ENCODE measurements at regions not wholly inside any gene's neighbourhood (a gene's known extent, or its start where the extent isn't known, plus 50 kb on each side); places are given as distances from the start of the nearest gene placed in this dataset.

DNA sequence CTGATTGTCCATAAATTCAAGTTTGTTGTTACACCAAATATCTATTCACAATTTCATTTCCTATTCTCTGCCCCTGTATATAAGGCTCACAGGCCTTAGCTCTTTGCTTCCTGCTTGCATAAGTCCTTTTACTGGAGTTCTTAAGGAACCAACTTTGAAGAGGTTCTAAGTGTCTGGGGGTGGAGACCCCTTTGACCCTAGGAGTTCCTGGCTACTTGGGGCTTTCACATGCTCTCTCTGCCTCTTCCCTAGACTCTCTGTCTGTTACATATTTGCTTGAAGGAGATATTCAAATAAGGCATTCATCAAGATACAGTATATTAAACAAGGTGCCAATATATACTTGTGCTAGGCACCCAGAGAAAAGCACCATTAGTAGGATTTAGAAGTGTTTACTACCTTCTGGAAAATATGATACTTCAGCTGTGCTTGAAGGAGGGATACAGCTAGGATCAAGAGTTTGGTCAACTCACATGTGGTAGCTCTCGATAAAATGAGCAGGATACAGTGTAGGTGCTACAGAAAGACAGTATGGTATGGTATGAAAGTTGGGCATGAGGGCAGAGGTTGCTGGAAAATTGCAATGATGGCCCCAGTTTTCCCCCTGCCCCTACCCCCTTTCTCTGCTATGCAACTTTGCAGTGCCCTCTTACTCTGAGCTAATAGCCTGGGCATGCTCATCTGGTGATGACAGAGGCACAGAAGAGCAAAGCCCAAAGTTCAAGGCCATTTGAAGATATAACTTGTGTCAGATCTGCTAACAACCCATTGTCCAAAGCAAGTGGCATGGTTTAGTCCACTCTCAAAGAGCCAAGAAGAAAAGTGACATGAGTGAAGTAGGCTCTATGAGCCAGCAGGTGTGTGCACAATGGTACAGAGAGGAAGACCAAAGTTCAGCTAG is 107.6 kb upstream of the CPEB2 start:
- H3K27ac Mint-ChIP-seq (ENCODE audit: low read depth): no peak overlapping the region
- no peaks in the 10 kb centered on the region for H3K9me3 Mint-ChIP-seq
- ATAC-seq (replicated peaks; ENCODE audit: extremely low read depth, poor library complexity, severe bottlenecking) (no peak), DNase-seq (ENCODE audit: low spot score in 2 of 2) (no peak)
- H3K27me3 Mint-ChIP-seq: peaks cover 6% of the 10 kb centered on the region
- peaks cover 2% of the 10 kb centered on the region for H3K36me3 Mint-ChIP-seq (ENCODE audit: insufficient read depth)
- no peaks in the 10 kb centered on the region for H3K4me1 Mint-ChIP-seq
- no peak overlapping the region for H3K4me3 Mint-ChIP-seq

DNA sequence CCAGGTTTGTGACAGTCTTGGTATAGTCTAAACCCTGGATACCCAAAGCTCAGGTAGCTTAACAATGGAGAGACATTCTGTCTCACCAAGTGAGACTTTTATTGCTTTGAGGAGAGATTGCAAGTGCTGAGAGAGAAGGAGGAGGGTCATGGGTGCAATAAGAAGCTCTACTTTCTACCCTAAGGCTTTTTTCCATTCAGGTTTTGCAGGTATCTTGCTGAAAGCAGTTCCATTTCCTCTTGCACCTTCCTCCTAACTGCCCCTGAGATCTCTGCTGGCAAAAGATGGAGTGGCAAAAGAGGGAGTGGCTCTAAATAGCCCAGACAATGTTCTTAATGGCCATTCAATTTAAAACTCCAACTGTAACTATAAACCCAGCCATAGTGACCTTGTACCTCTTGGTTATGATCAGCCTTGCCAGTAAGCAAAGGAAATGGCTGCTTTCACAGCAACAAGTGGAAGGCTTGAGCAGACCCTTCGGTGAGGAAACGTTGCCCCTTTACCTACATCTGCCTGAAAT is 105.6 kb upstream of the CPEB2 start:
- Mint-ChIP-seq H3K9me3 (no peaks in the 10 kb centered on the region), H3K4me1 (no peaks in the 10 kb centered on the region), H3K27me3 (peaks cover 6% of the 10 kb centered on the region), H3K27ac (ENCODE audit: low read depth) (no peak overlapping the region), H3K36me3 (ENCODE audit: insufficient read depth) (peaks cover under 1% of the 10 kb centered on the region), H3K4me3 (no peak overlapping the region)
- no peak for DNase-seq (ENCODE audit: low spot score in 2 of 2)
- no peak for ATAC-seq (replicated peaks; ENCODE audit: extremely low read depth, poor library complexity, severe bottlenecking)

DNA sequence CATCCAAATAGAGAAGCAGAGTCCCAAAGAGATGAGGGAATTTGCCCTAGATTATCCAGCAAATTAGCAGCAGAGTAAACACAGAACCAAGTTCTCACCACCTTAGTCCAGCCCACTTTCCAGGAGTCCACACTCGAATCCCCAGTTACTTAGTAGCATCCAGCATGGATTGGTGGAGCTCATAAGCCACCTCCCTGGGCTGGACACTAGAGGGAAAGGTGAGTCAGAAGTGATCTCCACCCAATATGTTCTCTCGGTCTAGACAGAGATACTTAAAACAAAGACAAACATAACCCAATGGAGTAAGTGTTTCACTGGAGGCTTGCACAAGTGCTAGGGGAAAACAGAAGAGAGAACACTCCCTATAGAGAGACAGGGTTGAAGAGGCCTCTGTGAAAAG is 105.1 kb upstream of the CPEB2 start:
- Mint-ChIP-seq H3K27me3 (peaks cover 6% of the 10 kb centered on the region), H3K4me3 (no peak overlapping the region), H3K9me3 (no peaks in the 10 kb centered on the region), H3K4me1 (no peaks in the 10 kb centered on the region), H3K27ac (ENCODE audit: low read depth) (no peak overlapping the region), H3K36me3 (ENCODE audit: insufficient read depth) (no peaks in the 10 kb centered on the region)
- DNase-seq (ENCODE audit: low spot score in 2 of 2) (no peak), ATAC-seq (replicated peaks; ENCODE audit: extremely low read depth, poor library complexity, severe bottlenecking) (no peak)

GRCh38 chr4:14898989-14899388 is 103.3 kb upstream of the CPEB2 start:
- DNase-seq (ENCODE audit: low spot score in 2 of 2) (no peak), ATAC-seq (replicated peaks; ENCODE audit: extremely low read depth, poor library complexity, severe bottlenecking) (no peak)
- H3K9me3 Mint-ChIP-seq: no peaks in the 10 kb centered on the region
- H3K27ac Mint-ChIP-seq (ENCODE audit: low read depth): no peak overlapping the region
- H3K4me3 Mint-ChIP-seq: no peak overlapping the region
- peaks cover 17% of the 10 kb centered on the region for H3K27me3 Mint-ChIP-seq
- no peaks in the 10 kb centered on the region for H3K4me1 Mint-ChIP-seq
- no peaks in the 10 kb centered on the region for H3K36me3 Mint-ChIP-seq (ENCODE audit: insufficient read depth)

DNA sequence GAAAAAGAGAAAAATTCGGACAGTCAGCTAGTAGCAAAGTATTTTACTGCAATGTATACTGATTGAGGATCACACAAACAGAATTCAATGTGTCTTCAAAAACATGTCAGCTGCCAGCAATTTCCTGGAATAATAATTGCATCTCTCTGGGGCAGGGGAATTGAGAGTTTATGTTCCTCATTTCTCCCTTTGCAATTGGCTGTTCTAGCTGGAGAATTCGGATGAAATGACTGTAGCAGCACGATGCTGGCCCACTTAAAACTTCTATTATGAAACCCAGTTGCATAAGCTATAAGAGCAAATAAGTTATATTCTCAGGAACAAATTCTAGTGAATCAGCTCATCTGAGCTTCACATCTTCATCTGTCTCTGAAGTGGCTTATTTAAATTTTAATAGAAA is 99.9 kb upstream of the CPEB2 start:
- Mint-ChIP-seq H3K27me3 (peaks cover 25% of the 10 kb centered on the region), H3K36me3 (ENCODE audit: insufficient read depth) (no peaks in the 10 kb centered on the region), H3K9me3 (no peaks in the 10 kb centered on the region), H3K4me1 (no peaks in the 10 kb centered on the region), H3K27ac (ENCODE audit: low read depth) (no peak overlapping the region), H3K4me3 (no peak overlapping the region)
- DNase-seq (ENCODE audit: low spot score in 2 of 2) (no peak), ATAC-seq (replicated peaks; ENCODE audit: extremely low read depth, poor library complexity, severe bottlenecking) (no peak)

- Mint-ChIP-seq H3K4me3 (no peak overlapping the region), H3K4me1 (no peaks in the 10 kb centered on the region), H3K27ac (ENCODE audit: low read depth) (no peak overlapping the region)
Observed at GRCh38 chr4:14903321-14903720, 99.0 kb upstream of the CPEB2 start.

GRCh38 chr4:14906805-14907204 is 95.5 kb upstream of the CPEB2 start:
- H3K27ac Mint-ChIP-seq (ENCODE audit: low read depth): no peak overlapping the region
- ATAC-seq (replicated peaks; ENCODE audit: extremely low read depth, poor library complexity, severe bottlenecking) (no peak), DNase-seq (ENCODE audit: low spot score in 2 of 2) (no peak)
- no peaks in the 10 kb centered on the region for H3K9me3 Mint-ChIP-seq
- peaks cover 58% of the 10 kb centered on the region for H3K27me3 Mint-ChIP-seq
- no peaks in the 10 kb centered on the region for H3K36me3 Mint-ChIP-seq (ENCODE audit: insufficient read depth)
- H3K4me1 Mint-ChIP-seq: no peaks in the 10 kb centered on the region
- no peak overlapping the region for H3K4me3 Mint-ChIP-seq

More at GRCh38 chr4:14903321-14903720, 99.0 kb upstream of the CPEB2 start:
- H3K27me3 Mint-ChIP-seq: peaks cover 27% of the 10 kb centered on the region
- H3K9me3 Mint-ChIP-seq: no peaks in the 10 kb centered on the region
- DNase-seq (ENCODE audit: low spot score in 2 of 2) (no peak), ATAC-seq (replicated peaks; ENCODE audit: extremely low read depth, poor library complexity, severe bottlenecking) (no peak)
- H3K36me3 Mint-ChIP-seq (ENCODE audit: insufficient read depth): no peaks in the 10 kb centered on the region

DNA sequence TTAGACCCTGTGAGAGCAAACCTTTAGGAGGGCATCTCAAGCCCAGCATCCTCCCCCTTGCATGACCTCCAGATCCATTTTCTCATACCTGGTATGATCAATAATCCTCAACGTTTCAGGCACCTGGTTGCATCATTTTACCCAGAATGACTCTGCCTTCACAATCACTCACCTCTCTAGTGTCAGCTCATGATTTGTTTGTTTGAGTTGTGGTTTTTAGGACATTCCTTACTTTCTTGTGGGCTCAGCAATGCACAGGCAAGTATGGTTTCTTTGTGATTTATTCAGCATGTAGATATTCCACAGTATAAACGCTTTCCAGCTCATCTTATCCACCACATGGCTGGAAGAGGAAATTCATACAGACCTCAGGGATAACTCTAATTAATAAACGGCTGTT is 93.6 kb upstream of the CPEB2 start:
- ATAC-seq (replicated peaks; ENCODE audit: extremely low read depth, poor library complexity, severe bottlenecking) (no peak), DNase-seq (ENCODE audit: low spot score in 2 of 2) (no peak)
- no peak overlapping the region for H3K27ac Mint-ChIP-seq (ENCODE audit: low read depth)
- H3K27me3 Mint-ChIP-seq: peaks cover 50% of the 10 kb centered on the region
- H3K36me3 Mint-ChIP-seq (ENCODE audit: insufficient read depth): no peaks in the 10 kb centered on the region
- no peaks in the 10 kb centered on the region for H3K4me1 Mint-ChIP-seq
- no peak overlapping the region for H3K4me3 Mint-ChIP-seq
- no peaks in the 10 kb centered on the region for H3K9me3 Mint-ChIP-seq

DNA sequence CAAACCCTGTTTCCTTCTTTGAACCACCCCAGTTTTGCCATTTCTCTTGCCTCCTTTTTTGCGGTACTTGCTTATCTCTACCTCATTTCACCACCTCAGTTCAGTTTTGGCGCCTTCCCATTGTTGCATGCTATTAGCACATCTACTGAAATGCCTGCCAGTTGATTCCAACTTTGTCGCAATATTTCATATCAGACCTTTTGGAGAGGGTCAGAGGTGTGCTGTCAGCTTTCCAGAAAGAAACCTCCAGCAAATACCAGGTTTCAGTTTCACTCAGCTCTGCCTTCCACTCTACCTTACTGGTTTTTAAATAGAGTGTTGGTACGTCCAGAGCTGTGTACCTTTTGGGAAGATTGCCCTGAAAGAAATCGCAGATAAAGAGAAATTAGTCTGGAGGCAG is 91.9 kb upstream of the CPEB2 start:
- no peaks in the 10 kb centered on the region for H3K36me3 Mint-ChIP-seq (ENCODE audit: insufficient read depth)
- no peak overlapping the region for H3K27ac Mint-ChIP-seq (ENCODE audit: low read depth)
- no peaks in the 10 kb centered on the region for H3K4me1 Mint-ChIP-seq
- no peak for ATAC-seq (replicated peaks; ENCODE audit: extremely low read depth, poor library complexity, severe bottlenecking)
- no peak for DNase-seq (ENCODE audit: low spot score in 2 of 2)
- H3K4me3 Mint-ChIP-seq: no peak overlapping the region
- peaks cover 34% of the 10 kb centered on the region for H3K27me3 Mint-ChIP-seq
- H3K9me3 Mint-ChIP-seq: no peaks in the 10 kb centered on the region

DNA sequence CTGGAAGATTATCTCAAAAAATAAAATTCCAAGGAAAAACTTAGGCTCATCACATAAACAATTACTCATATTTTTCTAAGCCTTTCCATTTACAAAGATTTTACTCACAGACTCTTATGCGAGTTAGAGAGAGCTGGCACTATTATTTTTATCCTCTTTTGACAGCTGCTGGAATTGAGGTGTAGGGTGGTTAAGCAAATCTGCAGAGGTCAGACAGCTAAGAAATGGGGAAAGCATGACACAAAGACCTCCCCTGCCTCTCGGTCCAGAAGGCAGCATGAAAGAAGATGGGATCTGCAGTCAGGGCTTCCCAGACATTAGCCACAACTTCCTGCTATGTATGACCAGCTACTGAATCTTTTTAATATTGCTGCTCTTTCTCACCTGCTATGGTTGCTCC is 89.9 kb upstream of the CPEB2 start:
- no peaks in the 10 kb centered on the region for H3K9me3 Mint-ChIP-seq
- no peak for ATAC-seq (replicated peaks; ENCODE audit: extremely low read depth, poor library complexity, severe bottlenecking)

DNA sequence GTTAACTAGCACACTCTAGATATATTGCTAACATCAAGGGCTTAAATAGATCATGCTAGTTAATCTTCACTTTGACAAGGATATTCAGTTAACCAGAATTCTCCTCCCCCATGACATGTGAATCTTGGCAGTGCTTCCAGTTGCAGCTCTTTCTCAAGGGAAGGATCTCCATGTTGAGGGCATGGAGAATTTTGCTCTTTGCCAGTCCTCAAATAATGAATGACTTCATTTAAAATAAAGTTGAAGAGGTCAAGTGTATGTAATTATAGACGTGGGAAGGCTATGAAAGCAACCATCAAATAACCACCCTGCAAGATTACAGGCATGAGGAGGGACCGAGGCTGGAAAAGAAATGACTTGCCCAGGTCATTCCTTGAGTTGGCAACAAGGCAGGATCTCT is 87.3 kb upstream of the CPEB2 start:
- Mint-ChIP-seq H3K4me1 (no peaks in the 10 kb centered on the region), H3K4me3 (no peak overlapping the region)
- no peak for ATAC-seq (replicated peaks; ENCODE audit: extremely low read depth, poor library complexity, severe bottlenecking)

More for the DNA sequence above, 89.9 kb upstream of the CPEB2 start:
- H3K36me3 Mint-ChIP-seq (ENCODE audit: insufficient read depth): no peaks in the 10 kb centered on the region
- no peak overlapping the region for H3K27ac Mint-ChIP-seq (ENCODE audit: low read depth)
- peaks cover 44% of the 10 kb centered on the region for H3K27me3 Mint-ChIP-seq
- no peak overlapping the region for H3K4me3 Mint-ChIP-seq
- H3K4me1 Mint-ChIP-seq: no peaks in the 10 kb centered on the region
- DNase-seq (ENCODE audit: low spot score in 2 of 2): no peak

DNA sequence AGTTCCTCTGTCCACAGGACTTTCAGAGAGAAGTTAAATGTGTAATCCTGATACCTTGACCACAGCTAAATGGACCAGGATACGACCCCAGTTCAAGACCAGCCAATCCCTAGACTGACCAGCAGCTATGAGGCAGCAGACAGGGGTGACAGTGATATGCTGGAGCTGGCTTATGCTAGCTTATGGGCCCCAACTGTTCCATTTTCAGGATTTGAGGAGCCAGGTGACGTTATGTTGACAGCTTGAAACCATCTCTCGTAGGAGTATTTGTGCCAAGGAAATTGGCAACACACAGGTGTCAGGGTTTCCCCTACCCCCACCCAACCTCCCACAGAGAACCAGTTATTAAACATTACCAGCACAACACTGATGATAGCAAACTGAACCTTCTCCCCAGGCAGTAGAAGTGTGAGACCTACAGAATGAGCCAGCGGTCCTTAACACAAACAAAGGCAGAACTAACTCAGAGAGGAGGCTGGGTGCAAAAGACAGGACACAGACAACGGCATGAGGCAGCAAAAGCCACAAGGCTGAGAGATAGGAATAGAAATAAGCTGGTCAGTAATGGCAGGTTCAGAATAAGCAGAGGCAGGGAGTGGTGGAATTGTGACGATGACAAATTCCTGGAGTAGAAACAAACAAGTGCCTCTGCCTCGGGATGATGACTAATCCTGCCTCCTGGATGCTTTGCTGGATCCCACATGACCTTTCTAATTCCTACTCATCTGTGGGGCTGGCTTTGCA is 85.6 kb upstream of the CPEB2 start:
- DNase-seq (ENCODE audit: low spot score in 2 of 2) (no peak), ATAC-seq (replicated peaks; ENCODE audit: extremely low read depth, poor library complexity, severe bottlenecking) (no peak)
- no peaks in the 10 kb centered on the region for H3K36me3 Mint-ChIP-seq (ENCODE audit: insufficient read depth)
- H3K9me3 Mint-ChIP-seq: no peaks in the 10 kb centered on the region
- peaks cover 10% of the 10 kb centered on the region for H3K27me3 Mint-ChIP-seq
- H3K4me1 Mint-ChIP-seq: no peaks in the 10 kb centered on the region
- no peak overlapping the region for H3K27ac Mint-ChIP-seq (ENCODE audit: low read depth)
- no peak overlapping the region for H3K4me3 Mint-ChIP-seq

More for the DNA sequence above, 87.3 kb upstream of the CPEB2 start:
- DNase-seq (ENCODE audit: low spot score in 2 of 2): no peak
- no peak overlapping the region for H3K27ac Mint-ChIP-seq (ENCODE audit: low read depth)
- H3K9me3 Mint-ChIP-seq: no peaks in the 10 kb centered on the region
- H3K36me3 Mint-ChIP-seq (ENCODE audit: insufficient read depth): no peaks in the 10 kb centered on the region
- peaks cover 24% of the 10 kb centered on the region for H3K27me3 Mint-ChIP-seq

GRCh38 chr4:14917298-14917633 is 85.0 kb upstream of the CPEB2 start:
- H3K27ac Mint-ChIP-seq (ENCODE audit: low read depth): no peak overlapping the region
- no peak for DNase-seq (ENCODE audit: low spot score in 2 of 2)
- H3K4me3 Mint-ChIP-seq: no peak overlapping the region
- H3K4me1 Mint-ChIP-seq: no peaks in the 10 kb centered on the region
- H3K9me3 Mint-ChIP-seq: no peaks in the 10 kb centered on the region
- H3K27me3 Mint-ChIP-seq: peaks cover 10% of the 10 kb centered on the region
- no peaks in the 10 kb centered on the region for H3K36me3 Mint-ChIP-seq (ENCODE audit: insufficient read depth)
- ATAC-seq (replicated peaks; ENCODE audit: extremely low read depth, poor library complexity, severe bottlenecking): no peak

All from central memory CD8-positive, alpha-beta T cell (primary cell).